ENCODE measurements at regions not wholly inside any gene's neighbourhood (a gene's known extent, or its start where the extent isn't known, plus 50 kb on each side); places are given as distances from the start of the nearest gene placed in this dataset.

- H3K9me3 Mint-ChIP-seq = no peaks in the 10 kb centered on the region
These were observed 153.7 kb upstream of the GYPA start for GRCh38 chr4:144294211-144294610.

DNA sequence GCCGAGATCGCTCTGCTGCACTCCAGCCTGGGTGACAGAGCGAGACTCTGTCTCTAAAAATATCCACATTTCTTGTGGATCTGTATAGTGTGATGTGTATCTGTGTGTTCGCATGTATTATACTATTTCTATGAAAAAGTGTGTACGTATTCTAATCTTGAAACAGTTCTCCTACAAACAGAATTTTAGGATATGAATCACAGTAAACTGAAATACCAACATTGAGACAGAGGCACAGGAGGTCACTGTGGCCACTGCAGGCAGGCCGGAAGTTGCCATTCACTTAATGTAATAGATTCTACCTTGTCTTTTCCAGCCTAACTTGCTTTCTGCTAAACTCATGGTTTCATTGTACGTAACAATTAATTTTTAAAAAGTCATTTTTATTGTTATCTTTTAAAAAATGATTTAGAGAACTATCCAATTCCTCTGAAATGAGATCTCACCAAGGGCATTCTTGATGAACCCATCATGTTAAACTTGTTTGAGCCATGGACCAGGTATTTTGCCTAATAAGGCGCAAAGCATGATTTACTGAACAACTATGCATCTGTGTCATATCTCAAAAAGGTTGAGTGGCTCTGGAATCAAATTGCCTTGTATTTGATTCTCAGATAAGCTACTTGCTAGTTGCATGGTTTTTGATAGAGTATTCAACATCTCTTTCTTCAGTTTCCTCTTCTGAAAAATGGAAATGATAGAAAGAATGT lies 154.9 kb upstream of the GYPA start:
- H3K27ac Mint-ChIP-seq = no peak overlapping the region
- no peaks in the 10 kb centered on the region for H3K4me1 Mint-ChIP-seq (ENCODE audit: unreplicated experiment)
- H3K36me3 Mint-ChIP-seq = no peaks in the 10 kb centered on the region
- TF ChIP-seq, protein P1, sequence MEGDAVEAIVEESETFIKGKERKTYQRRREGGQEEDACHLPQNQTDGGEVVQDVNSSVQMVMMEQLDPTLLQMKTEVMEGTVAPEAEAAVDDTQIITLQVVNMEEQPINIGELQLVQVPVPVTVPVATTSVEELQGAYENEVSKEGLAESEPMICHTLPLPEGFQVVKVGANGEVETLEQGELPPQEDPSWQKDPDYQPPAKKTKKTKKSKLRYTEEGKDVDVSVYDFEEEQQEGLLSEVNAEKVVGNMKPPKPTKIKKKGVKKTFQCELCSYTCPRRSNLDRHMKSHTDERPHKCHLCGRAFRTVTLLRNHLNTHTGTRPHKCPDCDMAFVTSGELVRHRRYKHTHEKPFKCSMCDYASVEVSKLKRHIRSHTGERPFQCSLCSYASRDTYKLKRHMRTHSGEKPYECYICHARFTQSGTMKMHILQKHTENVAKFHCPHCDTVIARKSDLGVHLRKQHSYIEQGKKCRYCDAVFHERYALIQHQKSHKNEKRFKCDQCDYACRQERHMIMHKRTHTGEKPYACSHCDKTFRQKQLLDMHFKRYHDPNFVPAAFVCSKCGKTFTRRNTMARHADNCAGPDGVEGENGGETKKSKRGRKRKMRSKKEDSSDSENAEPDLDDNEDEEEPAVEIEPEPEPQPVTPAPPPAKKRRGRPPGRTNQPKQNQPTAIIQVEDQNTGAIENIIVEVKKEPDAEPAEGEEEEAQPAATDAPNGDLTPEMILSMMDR (conservative IDR thresholded peaks at IDR 0.05) = no peak
- H3K4me3 Mint-ChIP-seq = no peak overlapping the region
- DNase-seq (ENCODE audit: extremely low spot score, unreplicated experiment) = no peak
- no peaks in the 10 kb centered on the region for H3K27me3 Mint-ChIP-seq
- no peaks in the 10 kb centered on the region for H3K9me3 Mint-ChIP-seq

More at GRCh38 chr4:144294211-144294610, 153.7 kb upstream of the GYPA start:
- DNase-seq (ENCODE audit: extremely low spot score, unreplicated experiment) = no peak
- TF ChIP-seq, protein P1 (conservative IDR thresholded peaks at IDR 0.05) = no peak
- Mint-ChIP-seq H3K27ac (no peak overlapping the region), H3K27me3 (no peaks in the 10 kb centered on the region), H3K4me3 (no peak overlapping the region), H3K4me1 (ENCODE audit: unreplicated experiment) (no peaks in the 10 kb centered on the region), H3K36me3 (no peaks in the 10 kb centered on the region)

- H3K27me3 Mint-ChIP-seq = no peaks in the 10 kb centered on the region
- no peaks in the 10 kb centered on the region for H3K36me3 Mint-ChIP-seq
- TF ChIP-seq, protein P1 (conservative IDR thresholded peaks at IDR 0.05) = no peak
- no peaks in the 10 kb centered on the region for H3K4me1 Mint-ChIP-seq (ENCODE audit: unreplicated experiment)
- DNase-seq (ENCODE audit: extremely low spot score, unreplicated experiment) = no peak
- no peak overlapping the region for H3K4me3 Mint-ChIP-seq
- H3K27ac Mint-ChIP-seq = no peak overlapping the region
- H3K9me3 Mint-ChIP-seq = no peaks in the 10 kb centered on the region
These were observed 156.4 kb upstream of the GYPA start for GRCh38 chr4:144296941-144297340.

DNA sequence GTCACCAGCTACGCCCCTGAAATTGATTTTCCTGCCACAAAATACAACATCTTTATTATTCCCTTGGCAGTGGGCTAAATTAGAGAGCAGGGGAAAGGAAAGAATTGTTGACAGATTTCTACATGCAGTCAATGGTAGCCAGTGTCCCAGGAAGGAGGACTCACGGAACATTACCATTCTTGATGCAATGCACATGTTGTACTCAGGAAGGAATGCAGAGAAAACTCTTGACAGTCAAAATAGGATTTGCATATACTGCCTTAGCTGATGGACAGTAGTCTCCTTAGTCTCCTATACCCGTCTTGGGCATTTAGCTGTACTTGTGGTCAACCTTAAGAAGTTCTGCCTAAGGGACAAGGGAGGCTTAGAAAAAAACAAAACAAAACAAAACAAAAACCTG lies 158.0 kb upstream of the GYPA start:
- no peaks in the 10 kb centered on the region for H3K9me3 Mint-ChIP-seq
- H3K4me1 Mint-ChIP-seq (ENCODE audit: unreplicated experiment) = peaks cover 4% of the 10 kb centered on the region
- TF ChIP-seq, protein P1 (conservative IDR thresholded peaks at IDR 0.05) = no peak
- no peak overlapping the region for H3K4me3 Mint-ChIP-seq
- H3K27me3 Mint-ChIP-seq = no peaks in the 10 kb centered on the region
- H3K27ac Mint-ChIP-seq = no peak overlapping the region
- no peaks in the 10 kb centered on the region for H3K36me3 Mint-ChIP-seq
- DNase-seq (ENCODE audit: extremely low spot score, unreplicated experiment) = no peak

- Mint-ChIP-seq H3K27ac (no peak overlapping the region), H3K4me1 (ENCODE audit: unreplicated experiment) (peaks cover 4% of the 10 kb centered on the region), H3K9me3 (no peaks in the 10 kb centered on the region), H3K27me3 (no peaks in the 10 kb centered on the region), H3K36me3 (no peaks in the 10 kb centered on the region), H3K4me3 (no peak overlapping the region)
- TF ChIP-seq, protein P1 (conservative IDR thresholded peaks at IDR 0.05) = no peak
- DNase-seq (ENCODE audit: extremely low spot score, unreplicated experiment) = no peak
These were observed 160.1 kb upstream of the GYPA start for GRCh38 chr4:144300616-144301015.

Measured in type B pancreatic cell (in vitro differentiated cells).